ENCODE measurements at regions not wholly inside any gene's neighbourhood (a gene's known extent, or its start where the extent isn't known, plus 50 kb on each side); places are given as distances from the start of the nearest gene placed in this dataset.

DNA sequence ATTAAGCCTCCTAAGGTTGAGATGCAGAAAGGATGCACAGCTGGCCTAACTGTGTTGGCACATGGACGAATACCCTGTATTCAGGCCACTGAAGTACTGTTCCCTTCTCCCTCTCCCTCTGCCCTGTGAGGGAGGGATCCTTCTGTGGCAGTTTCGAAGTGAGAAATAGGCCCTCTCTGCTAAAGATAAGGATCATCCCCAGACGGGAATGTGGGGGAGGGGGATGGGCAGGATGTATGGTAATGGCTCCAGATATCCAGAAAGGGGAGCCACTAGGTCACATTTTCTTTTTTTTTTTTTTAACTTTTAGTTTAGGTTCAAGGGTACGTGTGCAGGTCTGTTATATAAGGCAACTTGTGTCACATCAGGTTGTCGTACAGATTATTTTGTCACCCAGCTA is 463.1 kb downstream of the TBL1XR1 start:
- DNase-seq (no peak), ATAC-seq (no peak)
- intact Hi-C loops (cut with DNase I): no loop called here
- no peak for TF ChIP-seq CTCF (IDR thresholded peaks at IDR 0.05)
- H3K4me1 ChIP-seq: no peaks in the 10 kb centered on the region
- no peak overlapping the region for H3K27ac ChIP-seq
- WGBS, 2 donors: 63 to 65% methylated on average over 5 of the region's 5 CpGs
- H3K9me3 ChIP-seq: peaks cover 0 to 2% (median 0%) of the 10 kb centered on the region in 11 donors
- no peaks in the 10 kb centered on the region for H3K27me3 ChIP-seq
- H3K36me3 ChIP-seq: no peaks in the 10 kb centered on the region
- no peak overlapping the region for H3K4me3 ChIP-seq

GRCh38 chr3:176724394-176724759 is 472.9 kb downstream of the TBL1XR1 start:
- Histone ChIP-seq H3K4me3 (no peak overlapping the region), H3K27me3 (no peaks in the 10 kb centered on the region), H3K4me1 (no peaks in the 10 kb centered on the region), H3K27ac (no peak overlapping the region), H3K36me3 (no peaks in the 10 kb centered on the region), H3K9me3 (no peaks in the 10 kb centered on the region)
- intact Hi-C loops (cut with DNase I): no loop called here
- no peak for ATAC-seq
- no peak for DNase-seq
- TF ChIP-seq CTCF (IDR thresholded peaks at IDR 0.05): no peak

GRCh38 chr3:176723758-176724393 is 473.4 kb downstream of the TBL1XR1 start:
- ATAC-seq (no peak), DNase-seq (no peak)
- intact Hi-C loops (cut with DNase I): no loop called here
- Histone ChIP-seq H3K9me3 (no peaks in the 10 kb centered on the region), H3K27ac (no peak overlapping the region), H3K4me1 (no peaks in the 10 kb centered on the region), H3K36me3 (no peaks in the 10 kb centered on the region), H3K4me3 (no peak overlapping the region), H3K27me3 (no peaks in the 10 kb centered on the region)
- no peak for TF ChIP-seq CTCF (IDR thresholded peaks at IDR 0.05)

GRCh38 chr3:176714034-176714433 is 483.2 kb downstream of the TBL1XR1 start:
- Histone ChIP-seq H3K36me3 (no peaks in the 10 kb centered on the region), H3K9me3 (peaks cover 0 to 2% (median 0%) of the 10 kb centered on the region in 11 donors), H3K4me1 (no peaks in the 10 kb centered on the region), H3K4me3 (no peak overlapping the region), H3K27me3 (no peaks in the 10 kb centered on the region), H3K27ac (no peak overlapping the region)
- TF ChIP-seq CTCF (IDR thresholded peaks at IDR 0.05): no peak
- intact Hi-C loops (cut with DNase I): no loop called here
- no peak for ATAC-seq
- WGBS, 2 donors: 83 to 90% methylated on average over 3 of the region's 3 CpGs
- no peak for DNase-seq

Data from heart right ventricle (tissue), 16 donors.